RWPE2 (cell line): ENCODE measurements at regions not wholly inside any gene's neighbourhood (a gene's known extent, or its start where the extent isn't known, plus 50 kb on each side); places are given as distances from the start of the nearest gene placed in this dataset.

ENCODE experiments used
- ATAC-seq: fragments of 200-7000 bp; cut with Tn5 transposase; 3 replicates; pipeline ENCODE4 v1.9.1; 2021; ENCODE audit warnings: low read depth
- DNase-seq: peaks from one replicate; pipeline ENCODE4 v3.0.0-alpha.2; 2020; ENCODE audit warnings: low spot score
- H3K27ac ChIP-seq: fragments of 450-650 bp; 2 replicates; pipeline ENCODE4 v1.5.1; 2017; ENCODE audit warnings: mild to moderate bottlenecking; ENCODE audit not compliant: poor library complexity, severe bottlenecking
- H3K27me3 ChIP-seq: fragments of 250-450 bp; sonication (Bioruptor Pico); 2 replicates; pipeline ENCODE4 v1.5.1; 2021; ENCODE audit warnings: mild to moderate bottlenecking, moderate library complexity; ENCODE audit not compliant: insufficient read depth, poor library complexity, severe bottlenecking
- H3K36me3 ChIP-seq: fragments of 250-450 bp; sonication (Bioruptor Pico); 2 replicates; pipeline ENCODE4 v1.5.1; 2020; ENCODE audit warnings: low read depth, mild to moderate bottlenecking, moderate library complexity
- H3K4me1 ChIP-seq: fragments of 250-450 bp; sonication (Bioruptor Pico); 2 replicates; pipeline ENCODE4 v1.5.1; 2021; ENCODE audit warnings: mild to moderate bottlenecking, moderate library complexity; ENCODE audit not compliant: insufficient read depth, poor library complexity, severe bottlenecking
- H3K4me3 ChIP-seq: fragments of 250-450 bp; sonication (Bioruptor Pico); 2 replicates; pipeline ENCODE4 v1.5.1; 2021; ENCODE audit warnings: mild to moderate bottlenecking, moderate library complexity; ENCODE audit not compliant: severe bottlenecking
- H3K9me3 ChIP-seq: fragments of 250-450 bp; sonication (Bioruptor Pico); 2 replicates; pipeline ENCODE4 v1.5.1; 2021; ENCODE audit warnings: mild to moderate bottlenecking, moderate library complexity; ENCODE audit not compliant: severe bottlenecking
- TF ChIP-seq, protein P1 (sequence below): fragments of 450-650 bp; IDR thresholded peaks from one replicate; pipeline ENCODE4 v1.5.1; 2017; ENCODE audit warnings: mild to moderate bottlenecking, moderate library complexity; ENCODE audit not compliant: poor library complexity, severe bottlenecking

- TF ChIP-seq, protein P1, sequence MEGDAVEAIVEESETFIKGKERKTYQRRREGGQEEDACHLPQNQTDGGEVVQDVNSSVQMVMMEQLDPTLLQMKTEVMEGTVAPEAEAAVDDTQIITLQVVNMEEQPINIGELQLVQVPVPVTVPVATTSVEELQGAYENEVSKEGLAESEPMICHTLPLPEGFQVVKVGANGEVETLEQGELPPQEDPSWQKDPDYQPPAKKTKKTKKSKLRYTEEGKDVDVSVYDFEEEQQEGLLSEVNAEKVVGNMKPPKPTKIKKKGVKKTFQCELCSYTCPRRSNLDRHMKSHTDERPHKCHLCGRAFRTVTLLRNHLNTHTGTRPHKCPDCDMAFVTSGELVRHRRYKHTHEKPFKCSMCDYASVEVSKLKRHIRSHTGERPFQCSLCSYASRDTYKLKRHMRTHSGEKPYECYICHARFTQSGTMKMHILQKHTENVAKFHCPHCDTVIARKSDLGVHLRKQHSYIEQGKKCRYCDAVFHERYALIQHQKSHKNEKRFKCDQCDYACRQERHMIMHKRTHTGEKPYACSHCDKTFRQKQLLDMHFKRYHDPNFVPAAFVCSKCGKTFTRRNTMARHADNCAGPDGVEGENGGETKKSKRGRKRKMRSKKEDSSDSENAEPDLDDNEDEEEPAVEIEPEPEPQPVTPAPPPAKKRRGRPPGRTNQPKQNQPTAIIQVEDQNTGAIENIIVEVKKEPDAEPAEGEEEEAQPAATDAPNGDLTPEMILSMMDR: no peak
- DNase-seq (no peak), ATAC-seq (0 out of 3 replicates have a peak, but pooled peaks have one; percentile 21)
- Histone ChIP-seq H3K9me3 (no peaks in the 10 kb centered on the region), H3K27me3 (peaks cover 48% of the 10 kb centered on the region), H3K4me3 (no peak overlapping the region), H3K36me3 (no peaks in the 10 kb centered on the region), H3K4me1 (no peaks in the 10 kb centered on the region), H3K27ac (no peak overlapping the region)
These were observed 118.8 kb upstream of the ADPGK start for GRCh38 chr15:72902245-72902918.

GRCh38 chr15:72892986-72893385 lies 109.4 kb upstream of the ADPGK start:
- Histone ChIP-seq H3K9me3 (no peaks in the 10 kb centered on the region), H3K36me3 (no peaks in the 10 kb centered on the region)
- no peak for ATAC-seq

GRCh38 chr15:72890043-72890442 lies 106.5 kb upstream of the ADPGK start:
- ATAC-seq: no peak
- no peaks in the 10 kb centered on the region for H3K4me1 ChIP-seq
- DNase-seq: no peak

More at GRCh38 chr15:72892986-72893385, 109.4 kb upstream of the ADPGK start:
- H3K27ac ChIP-seq: no peak overlapping the region
- peaks cover 31% of the 10 kb centered on the region for H3K27me3 ChIP-seq
- DNase-seq: no peak
- TF ChIP-seq, protein P1: no peak
- no peak overlapping the region for H3K4me3 ChIP-seq
- no peaks in the 10 kb centered on the region for H3K4me1 ChIP-seq

DNA sequence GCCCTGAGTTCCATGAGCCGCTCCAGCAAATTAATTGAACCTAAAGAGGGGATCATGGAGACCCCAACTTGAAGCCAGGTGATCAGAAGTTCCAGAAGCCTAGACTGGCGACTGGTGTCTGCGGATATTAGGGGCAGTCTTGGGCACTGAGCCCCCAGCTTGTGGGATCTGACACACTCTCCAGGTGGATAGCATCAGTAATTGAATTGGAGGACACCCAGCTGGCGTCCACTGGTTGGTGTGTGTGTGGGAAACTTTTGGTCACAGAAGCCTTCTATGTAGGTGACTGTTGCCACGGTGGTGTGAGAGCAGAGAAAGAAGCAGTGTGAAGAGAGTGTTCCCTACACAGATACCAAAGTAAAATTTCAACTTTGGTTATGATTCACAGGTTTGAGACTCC lies 106.0 kb upstream of the ADPGK start:
- Histone ChIP-seq H3K27ac (no peak overlapping the region), H3K4me1 (no peaks in the 10 kb centered on the region), H3K9me3 (no peaks in the 10 kb centered on the region), H3K27me3 (peaks cover 8% of the 10 kb centered on the region), H3K4me3 (no peak overlapping the region), H3K36me3 (no peaks in the 10 kb centered on the region)
- DNase-seq (no peak), ATAC-seq (no peak)
- TF ChIP-seq, protein P1: no peak

More at GRCh38 chr15:72890043-72890442, 106.5 kb upstream of the ADPGK start:
- Histone ChIP-seq H3K27me3 (peaks cover 8% of the 10 kb centered on the region), H3K27ac (no peak overlapping the region), H3K36me3 (no peaks in the 10 kb centered on the region), H3K4me3 (no peak overlapping the region), H3K9me3 (no peaks in the 10 kb centered on the region)
- TF ChIP-seq, protein P1: no peak

- Histone ChIP-seq H3K4me1 (no peaks in the 10 kb centered on the region), H3K36me3 (no peaks in the 10 kb centered on the region), H3K4me3 (no peak overlapping the region), H3K9me3 (no peaks in the 10 kb centered on the region), H3K27ac (no peak overlapping the region), H3K27me3 (peaks cover 8% of the 10 kb centered on the region)
- ATAC-seq (no peak), DNase-seq (no peak)
- TF ChIP-seq, protein P1: no peak
These were observed 105.3 kb upstream of the ADPGK start for GRCh38 chr15:72888811-72889210.
